Esophagus muscularis mucosa (tissue), 4 donors: ENCODE measurements at regions not wholly inside any gene's neighbourhood (a gene's known extent, or its start where the extent isn't known, plus 50 kb on each side); places are given as distances from the start of the nearest gene placed in this dataset.

Experiments
- DNase-seq: peaks from one replicate; pipeline ENCODE4 v3.0.0-alpha.2; 2017; ENCODE audit errors: extremely low spot score
- H3K27ac ChIP-seq, 4 donors: fragments of 200-600 bp; sonication (generic); replicated peaks in 1 of 4; 1 replicate in 3 of 4; 2 replicates in 1 of 4; pipeline ENCODE4 v1.5.1; 2016 to 2019; ENCODE audit warnings: mild to moderate bottlenecking in 1 of 4
- H3K27me3 ChIP-seq, 4 donors: fragments of 200-600 bp; sonication (generic); one replicate each; pipeline versions ENCODE4 v1.5.1 to v1.6.0; 2016 to 2019
- H3K36me3 ChIP-seq, 4 donors: fragments of 200-600 bp; sonication (generic); one replicate each; pipeline ENCODE4 v1.5.1; 2016 to 2019
- H3K4me1 ChIP-seq, 4 donors: fragments of 200-600 bp; sonication (generic); one replicate each; pipeline ENCODE4 v1.5.1; 2016 to 2019
- H3K4me3 ChIP-seq, 4 donors: fragments of 200-600 bp; sonication (generic); 1 replicate in 2 of 4; 2 replicates in 2 of 4; pipeline ENCODE4 v1.5.1; 2016 to 2019; ENCODE audit warnings: mild to moderate bottlenecking in 4 of 4, moderate library complexity in 1 of 4
- H3K9me3 ChIP-seq, 4 donors: fragments of 200-600 bp; sonication (generic); 1 replicate in 3 of 4; 2 replicates in 1 of 4; pipeline ENCODE4 v1.5.1; 2016 to 2019
- EP300 ChIP-seq: sonication (generic); formaldehyde crosslinking; IDR thresholded peaks from one replicate; pipeline ENCODE4 v1.6.1; 2017; ENCODE audit warnings: antibody characterized with exemption
- POLR2A ChIP-seq: fragments of 450-650 bp; IDR thresholded peaks from one replicate; pipeline ENCODE4 v1.6.1; 2017; ENCODE audit warnings: antibody characterized with exemption, moderate library complexity, mild to moderate bottlenecking, low read depth
- POLR2AphosphoS5 ChIP-seq, 2 donors: sonication (generic); formaldehyde crosslinking; IDR thresholded peaks; one replicate each; pipeline ENCODE4 v1.6.1; 2017; ENCODE audit warnings: antibody characterized with exemption in 2 of 2
- WGBS: methylation state at CpG from one replicate; pipeline ENCODE4 v1.1.5; 2018; 5-methylcytosine and 5-hydroxymethylcytosine counted together
- intact Hi-C: fragments of 100-400 bp; cut with DNase I; formaldehyde crosslinking; loops from one replicate; pipeline ENCODE4 v1.15.1; 2023
- TF ChIP-seq, protein P1 (sequence below), 3 experiments: fragments of 200-600 bp in 2 of 3; fragments of 450-650 bp in 1 of 3; sonication (generic) in 2 of 3; IDR thresholded peaks; one replicate each; pipeline ENCODE4 v1.5.1; 2017 to 2019; ENCODE audit warnings: antibody characterized with exemption in 3 of 3, mild to moderate bottlenecking in 2 of 3, moderate library complexity in 1 of 3

GRCh38 chr21:33152732-33153130 is 77.0 kb upstream of the IFNAR2 start:
- 96% methylated on average over 13 of the region's 13 CpGs for WGBS
- Histone ChIP-seq H3K36me3 (no peaks in the 10 kb centered on the region), H3K4me1 (peaks cover 0 to 5% (median 0%) of the 10 kb centered on the region in 4 donors), H3K27ac (no peak overlapping the region), H3K9me3 (no peaks in the 10 kb centered on the region), H3K27me3 (peaks cover 0 to 74% (median 0%) of the 10 kb centered on the region in 4 donors), H3K4me3 (no peak overlapping the region)
- intact Hi-C loops = no loop called here
- TF ChIP-seq POLR2AphosphoS5 (IDR thresholded peaks at IDR 0.05) (no peak), POLR2A (no peak), EP300 (no peak)
- TF ChIP-seq, protein P1, sequence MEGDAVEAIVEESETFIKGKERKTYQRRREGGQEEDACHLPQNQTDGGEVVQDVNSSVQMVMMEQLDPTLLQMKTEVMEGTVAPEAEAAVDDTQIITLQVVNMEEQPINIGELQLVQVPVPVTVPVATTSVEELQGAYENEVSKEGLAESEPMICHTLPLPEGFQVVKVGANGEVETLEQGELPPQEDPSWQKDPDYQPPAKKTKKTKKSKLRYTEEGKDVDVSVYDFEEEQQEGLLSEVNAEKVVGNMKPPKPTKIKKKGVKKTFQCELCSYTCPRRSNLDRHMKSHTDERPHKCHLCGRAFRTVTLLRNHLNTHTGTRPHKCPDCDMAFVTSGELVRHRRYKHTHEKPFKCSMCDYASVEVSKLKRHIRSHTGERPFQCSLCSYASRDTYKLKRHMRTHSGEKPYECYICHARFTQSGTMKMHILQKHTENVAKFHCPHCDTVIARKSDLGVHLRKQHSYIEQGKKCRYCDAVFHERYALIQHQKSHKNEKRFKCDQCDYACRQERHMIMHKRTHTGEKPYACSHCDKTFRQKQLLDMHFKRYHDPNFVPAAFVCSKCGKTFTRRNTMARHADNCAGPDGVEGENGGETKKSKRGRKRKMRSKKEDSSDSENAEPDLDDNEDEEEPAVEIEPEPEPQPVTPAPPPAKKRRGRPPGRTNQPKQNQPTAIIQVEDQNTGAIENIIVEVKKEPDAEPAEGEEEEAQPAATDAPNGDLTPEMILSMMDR (IDR thresholded peaks at IDR 0.05) = no peak
- no peak for DNase-seq

DNA sequence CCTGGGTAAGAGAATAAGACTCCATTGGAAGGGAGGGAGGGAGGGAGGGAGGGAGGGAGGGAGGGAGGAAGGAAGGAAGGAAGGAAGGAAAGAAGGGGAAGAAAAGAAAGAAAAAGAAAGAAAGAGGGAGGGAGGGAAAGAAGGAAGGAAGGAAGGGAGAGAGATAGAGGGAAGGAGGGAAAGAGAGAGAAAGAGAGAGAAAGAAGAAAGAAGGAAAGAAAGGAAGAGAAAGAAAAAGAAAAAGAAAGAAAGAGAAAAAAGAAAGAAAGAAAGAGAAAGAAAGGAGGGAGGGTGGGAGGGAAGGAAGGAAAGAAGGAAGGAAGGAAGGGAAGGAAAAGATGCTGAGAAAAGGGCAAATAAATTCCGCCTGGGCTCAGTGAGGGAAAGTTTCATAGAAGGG is 74.7 kb upstream of the IFNAR2 start:
- peaks cover 0 to 70% (median 0%) of the 10 kb centered on the region in 4 donors for H3K27me3 ChIP-seq
- TF ChIP-seq POLR2AphosphoS5 (IDR thresholded peaks at IDR 0.05) = no peak
- no peak for TF ChIP-seq EP300
- TF ChIP-seq, protein P1 (IDR thresholded peaks at IDR 0.05) = no peak
- no peak for TF ChIP-seq POLR2A
- intact Hi-C loops = no loop called here

DNA sequence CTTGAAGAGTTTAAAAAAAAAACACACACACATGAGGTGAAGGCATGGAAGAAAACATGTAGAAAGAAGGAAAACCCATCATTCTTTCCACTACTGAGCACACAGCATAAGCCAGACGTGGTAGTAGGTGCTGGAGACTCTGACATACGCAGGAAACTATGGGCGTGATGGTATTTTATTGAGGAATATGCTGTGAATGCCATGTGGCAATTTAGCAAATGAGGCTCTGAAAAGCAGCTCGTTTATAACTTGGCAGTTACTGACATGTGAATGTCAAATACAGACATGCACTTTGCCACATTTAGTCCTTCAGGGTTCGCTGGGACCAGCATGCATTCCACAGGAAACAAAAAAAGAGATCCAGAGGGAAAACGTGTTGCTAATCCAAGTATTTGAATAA is 74.3 kb upstream of the IFNAR2 start:
- no peak for DNase-seq
- H3K9me3 ChIP-seq = peaks cover 0 to 12% (median 11%) of the 10 kb centered on the region in 4 donors
- peaks cover 0 to 67% (median 0%) of the 10 kb centered on the region in 4 donors for H3K27me3 ChIP-seq
- H3K4me3 ChIP-seq = no peak overlapping the region
- 40% methylated on average over 6 of the region's 6 CpGs for WGBS
- H3K36me3 ChIP-seq = no peaks in the 10 kb centered on the region
- TF ChIP-seq, protein P1 (IDR thresholded peaks at IDR 0.05) = no peak
- no peak for TF ChIP-seq POLR2A
- no peak for TF ChIP-seq EP300
- TF ChIP-seq POLR2AphosphoS5 (IDR thresholded peaks at IDR 0.05) = no peak
- peaks cover 0 to 5% (median 0%) of the 10 kb centered on the region in 4 donors for H3K4me1 ChIP-seq
- no peak overlapping the region for H3K27ac ChIP-seq
- intact Hi-C loops = no loop called here

More for the DNA sequence above, 74.7 kb upstream of the IFNAR2 start:
- H3K36me3 ChIP-seq = no peaks in the 10 kb centered on the region
- peaks cover 0 to 5% (median 0%) of the 10 kb centered on the region in 4 donors for H3K4me1 ChIP-seq
- H3K9me3 ChIP-seq = peaks cover 0 to 12% (median 11%) of the 10 kb centered on the region in 4 donors
- H3K27ac ChIP-seq = no peak overlapping the region
- WGBS = 61% methylated on average over 1 of the region's 1 CpG
- no peak overlapping the region for H3K4me3 ChIP-seq
- DNase-seq = no peak

GRCh38 chr21:33157303-33157702 is 72.4 kb upstream of the IFNAR2 start:
- TF ChIP-seq, protein P1 (IDR thresholded peaks at IDR 0.05) = no peak
- TF ChIP-seq POLR2AphosphoS5 (IDR thresholded peaks at IDR 0.05) (no peak), EP300 (no peak), POLR2A (no peak)
- intact Hi-C loops = no loop called here
- 7% methylated on average over 3 of the region's 3 CpGs for WGBS
- Histone ChIP-seq H3K27ac (no peak overlapping the region), H3K4me1 (peaks cover 0 to 3% (median 0%) of the 10 kb centered on the region in 4 donors), H3K27me3 (peaks cover 0 to 58% (median 0%) of the 10 kb centered on the region in 4 donors), H3K4me3 (no peak overlapping the region), H3K36me3 (no peaks in the 10 kb centered on the region), H3K9me3 (peaks cover 0 to 12% (median 11%) of the 10 kb centered on the region in 4 donors)
- no peak for DNase-seq

DNA sequence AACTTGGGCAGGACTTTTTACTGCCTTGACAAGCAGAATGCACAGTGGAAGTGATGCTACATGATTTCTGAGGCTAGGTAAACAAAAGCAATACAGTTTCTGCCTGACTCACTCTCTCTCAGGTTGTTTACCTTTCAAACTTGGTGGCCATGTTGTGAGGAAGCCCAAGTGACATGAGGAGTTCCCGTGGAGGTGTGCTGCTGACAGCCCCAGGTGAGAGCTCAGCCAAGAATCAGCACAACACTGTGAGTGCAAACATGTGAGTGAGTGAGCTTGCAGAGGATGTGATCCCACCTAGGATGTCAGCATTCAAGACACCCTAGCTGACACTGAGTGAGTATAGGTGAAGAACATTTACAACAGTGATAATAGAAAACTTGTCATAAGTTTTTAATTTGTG is 71.1 kb upstream of the IFNAR2 start:
- peaks cover 0 to 46% (median 0%) of the 10 kb centered on the region in 4 donors for H3K27me3 ChIP-seq
- intact Hi-C loops = no loop called here
- TF ChIP-seq, protein P1 (IDR thresholded peaks at IDR 0.05) = no peak
- TF ChIP-seq POLR2A (no peak), EP300 (no peak), POLR2AphosphoS5 (IDR thresholded peaks at IDR 0.05) (no peak)

More for the DNA sequence above, 71.1 kb upstream of the IFNAR2 start:
- WGBS = 100% methylated on average over 1 of the region's 1 CpG
- Histone ChIP-seq H3K4me1 (no peaks in the 10 kb centered on the region), H3K36me3 (no peaks in the 10 kb centered on the region), H3K9me3 (peaks cover 0 to 12% (median 11%) of the 10 kb centered on the region in 4 donors), H3K27ac (no peak overlapping the region), H3K4me3 (no peak overlapping the region)
- DNase-seq = no peak
